NCI-H2196 treated with DMSO at 0.1 percent for 48 hours (cell line): ENCODE measurements at regions not wholly inside any gene's neighbourhood (a gene's known extent, or its start where the extent isn't known, plus 50 kb on each side); places are given as distances from the start of the nearest gene placed in this dataset.

Experiments used
- DNase-seq: peaks from one replicate; lab custom pipeline; 2025; ENCODE audit not compliant: unreplicated experiment; lab: John Stamatoyannopoulos, UW

GRCh38 chr3:28940994-28941393 is 339.9 kb upstream of the RBMS3 start:
- no peak for DNase-seq

DNA sequence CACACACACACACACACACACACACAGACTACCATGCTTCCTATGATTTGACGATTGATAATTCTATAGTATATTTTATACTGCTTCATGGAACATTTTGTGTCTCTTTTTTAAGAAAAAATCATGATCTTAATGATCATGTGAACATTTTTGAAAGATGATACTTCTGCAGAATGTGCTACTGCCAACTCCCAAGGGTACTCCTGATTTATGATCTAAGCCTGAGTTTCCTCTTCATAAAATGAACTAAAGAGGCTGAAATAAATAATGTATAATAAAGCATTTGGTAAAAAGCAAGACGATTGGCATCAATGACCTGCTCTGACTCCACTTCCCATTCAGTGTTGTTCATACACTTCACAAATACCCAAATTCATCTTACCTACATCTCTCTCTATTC is 333.8 kb upstream of the RBMS3 start:
- DNase-seq: no peak

DNA sequence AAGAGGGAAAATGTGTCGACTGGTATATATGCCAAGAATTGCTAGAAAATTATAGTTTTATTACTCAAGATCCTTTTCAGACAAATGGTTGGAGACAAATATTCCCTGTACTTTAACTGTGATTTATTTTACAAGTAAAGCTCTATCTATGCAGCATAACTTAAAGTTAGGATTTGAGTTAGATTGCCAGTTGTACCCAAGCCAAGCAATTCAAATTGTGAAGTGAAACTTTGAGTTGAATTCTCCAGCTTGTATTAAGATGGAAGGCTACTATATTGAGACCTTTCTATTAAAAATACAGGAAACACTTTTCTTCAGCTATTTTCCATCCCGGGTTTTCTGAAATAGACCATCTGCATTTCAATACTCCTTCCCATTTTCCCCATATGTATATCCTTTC is 333.1 kb upstream of the RBMS3 start:
- no peak for DNase-seq

- no peak for DNase-seq
These were observed 332.2 kb upstream of the RBMS3 start for GRCh38 chr3:28948685-28949084.

DNA sequence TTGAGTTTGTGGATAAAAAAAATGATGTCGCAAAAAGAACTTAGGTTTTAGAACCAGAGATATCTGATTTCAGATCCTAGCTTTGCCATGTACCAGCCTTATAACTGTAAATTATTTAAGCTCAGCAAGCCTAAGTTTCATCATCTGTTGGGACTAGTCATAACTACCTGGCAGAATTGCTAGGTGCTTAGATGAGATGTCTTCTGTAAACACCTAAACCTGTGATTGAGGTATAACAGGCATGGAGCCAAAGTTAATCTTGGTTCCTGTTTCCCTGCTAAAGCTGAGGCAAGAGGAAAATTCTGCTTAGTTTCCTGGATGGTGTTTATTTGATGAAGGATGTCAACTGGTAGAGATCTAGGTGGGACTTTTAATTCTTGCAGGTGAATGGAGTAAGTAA is 331.3 kb upstream of the RBMS3 start:
- no peak for DNase-seq

- no peak for DNase-seq
These were observed 330.3 kb upstream of the RBMS3 start for GRCh38 chr3:28950614-28951013.

DNA sequence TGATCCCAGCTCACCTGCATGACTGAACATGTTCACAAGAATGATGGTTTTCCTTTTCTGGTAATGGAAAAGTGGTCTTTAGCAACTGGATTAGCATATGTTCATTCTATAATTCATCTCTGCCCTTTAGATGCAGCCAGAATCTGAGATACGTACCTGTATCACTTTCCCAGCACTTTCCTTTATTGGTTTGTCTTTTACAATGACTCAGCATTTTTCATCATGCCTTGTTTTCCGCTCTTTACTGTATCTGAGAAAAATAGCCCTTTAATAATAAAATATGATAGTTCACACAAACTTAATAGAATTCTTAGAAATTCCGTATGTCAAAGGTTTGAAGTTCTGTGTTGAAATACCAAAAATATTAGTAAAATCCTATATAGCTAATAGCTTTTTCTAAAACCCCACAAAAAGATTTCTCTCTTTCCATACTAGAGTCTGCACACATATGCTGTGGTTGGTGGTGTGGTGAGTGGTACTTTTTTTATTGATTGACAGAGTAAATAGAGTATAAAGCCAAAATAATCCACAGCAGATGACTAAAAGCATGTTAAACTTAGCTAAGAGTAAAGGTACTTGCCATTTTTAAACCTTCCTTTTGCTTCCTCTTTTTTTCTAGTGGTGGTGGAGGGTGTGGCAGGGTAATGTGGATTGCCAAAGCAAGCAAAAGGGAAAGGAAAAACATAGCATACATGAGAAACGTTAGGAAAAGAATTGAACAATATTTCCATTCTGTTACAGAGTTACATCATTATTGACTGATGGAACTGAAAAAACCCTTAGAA is 328.9 kb upstream of the RBMS3 start:
- no peak for DNase-seq

- no peak for DNase-seq
These were observed 322.2 kb upstream of the RBMS3 start for GRCh38 chr3:28958656-28959055.

GRCh38 chr3:28971156-28971555 is 309.7 kb upstream of the RBMS3 start:
- DNase-seq: no peak

GRCh38 chr3:28972921-28973320 is 307.9 kb upstream of the RBMS3 start:
- DNase-seq: no peak

DNA sequence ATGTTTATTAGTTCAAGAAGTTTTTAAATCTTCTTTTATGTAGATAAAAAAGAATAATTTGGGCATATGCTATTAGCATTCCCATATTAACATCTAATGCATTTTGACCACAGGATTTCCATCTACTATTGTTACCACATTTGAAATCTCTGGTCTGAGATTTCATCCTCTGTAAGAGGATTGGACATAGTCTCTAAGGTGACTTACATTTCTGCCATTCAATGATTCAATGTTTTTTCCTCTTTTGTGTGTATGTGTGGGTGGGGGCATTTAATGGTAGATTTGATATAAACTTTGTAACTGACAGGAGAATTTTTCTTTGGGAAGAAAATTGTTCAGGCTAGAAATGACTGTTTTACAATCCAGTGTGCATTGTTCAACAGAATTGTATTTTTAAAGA is 307.3 kb upstream of the RBMS3 start:
- no peak for DNase-seq

DNA sequence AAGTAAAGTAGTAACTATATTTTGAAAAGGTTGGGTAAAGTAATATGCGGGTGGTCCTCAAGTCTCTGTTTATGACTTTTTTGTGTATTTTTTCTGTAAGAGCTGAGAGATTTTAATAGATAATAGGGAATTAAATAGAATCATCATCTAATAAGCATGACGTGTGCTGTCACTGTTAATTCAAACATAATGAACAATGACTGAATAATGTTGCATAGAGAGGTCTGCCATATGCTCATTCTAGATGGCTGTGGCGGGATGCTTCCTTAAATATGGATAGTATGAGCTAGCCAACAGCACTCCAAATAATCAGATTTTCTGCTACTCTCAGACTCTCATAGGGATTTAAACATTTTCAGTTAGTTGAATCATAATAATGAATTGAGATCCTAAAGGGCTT is 302.8 kb upstream of the RBMS3 start:
- DNase-seq: no peak

GRCh38 chr3:28980131-28980530 is 300.7 kb upstream of the RBMS3 start:
- no peak for DNase-seq

- no peak for DNase-seq
These were observed 300.2 kb upstream of the RBMS3 start for GRCh38 chr3:28980631-28981030.

GRCh38 chr3:28982906-28983305 is 298.0 kb upstream of the RBMS3 start:
- no peak for DNase-seq

GRCh38 chr3:28986922-28987321 is 293.9 kb upstream of the RBMS3 start:
- no peak for DNase-seq

GRCh38 chr3:28989646-28990089 is 291.2 kb upstream of the RBMS3 start:
- DNase-seq: no peak

GRCh38 chr3:28994161-28994905 is 286.5 kb upstream of the RBMS3 start:
- DNase-seq: no peak

DNA sequence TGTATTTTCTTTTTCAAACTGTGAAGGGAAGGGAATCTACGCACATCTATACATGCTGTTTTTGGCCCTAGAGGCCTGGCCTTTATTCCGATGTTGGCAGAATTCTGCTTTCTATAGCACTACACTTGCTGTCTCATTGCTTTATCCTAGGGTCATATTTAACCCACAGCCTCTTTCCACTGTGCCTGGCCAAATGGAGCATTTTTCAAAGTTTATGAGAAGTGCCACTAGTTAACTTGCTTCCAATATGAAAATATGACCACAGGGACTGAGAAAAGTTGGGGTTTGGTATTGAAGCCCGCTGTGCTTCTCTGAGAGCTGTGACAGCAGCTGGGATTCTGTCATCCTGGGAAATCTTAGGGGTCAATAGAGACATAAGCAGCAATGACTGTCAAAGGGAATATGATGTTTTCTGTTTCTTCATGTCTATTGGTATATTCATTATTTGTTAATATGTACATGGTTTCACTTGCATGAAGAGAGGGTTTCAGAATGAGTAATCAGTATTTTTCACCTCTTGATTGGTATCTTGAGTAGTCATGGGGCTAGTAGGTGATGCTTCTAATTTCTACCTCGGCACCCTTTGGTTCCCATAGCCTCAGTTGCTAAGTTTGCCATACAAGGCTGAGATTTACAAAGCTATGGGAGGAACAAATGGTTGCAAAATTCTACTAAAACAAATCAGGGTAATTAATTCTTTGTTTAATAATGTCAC is 275.8 kb upstream of the RBMS3 start:
- DNase-seq: no peak

GRCh38 chr3:29005862-29006261 is 275.0 kb upstream of the RBMS3 start:
- no peak for DNase-seq

- DNase-seq: no peak
These were observed 269.4 kb upstream of the RBMS3 start for GRCh38 chr3:29011441-29011840.

GRCh38 chr3:29011966-29012365 is 268.9 kb upstream of the RBMS3 start:
- DNase-seq: no peak
